ENCODE measurements at regions not wholly inside any gene's neighbourhood (a gene's known extent, or its start where the extent isn't known, plus 50 kb on each side); places are given as distances from the start of the nearest gene placed in this dataset.

- no peak for TF ChIP-seq CTCF (IDR thresholded peaks at IDR 0.05)
- TF ChIP-seq POLR2A (IDR thresholded peaks at IDR 0.05), result no peak
Measured at GRCh38 chr2:145141981-145142380, 622.1 kb upstream of the ZEB2 start.

Data from Peyer's patch (tissue), 4 donors.